Urothelium cell line (cell line): ENCODE measurements at regions not wholly inside any gene's neighbourhood (a gene's known extent, or its start where the extent isn't known, plus 50 kb on each side); places are given as distances from the start of the nearest gene placed in this dataset.
A peak's percentile ranks its signal among the peaks of the same experiment; 100 is the strongest.

ENCODE experiments used
- DNase-seq: peaks from one replicate; pipeline ENCODE4 v3.0.0; 2011; ENCODE audit warnings: low spot score, mixed read lengths
- FAIRE-seq: peaks from 2 replicates; lab custom pipeline; 2011; peaks lifted over from hg19 to GRCh38; lab: Jason Lieb, UNC

DNA sequence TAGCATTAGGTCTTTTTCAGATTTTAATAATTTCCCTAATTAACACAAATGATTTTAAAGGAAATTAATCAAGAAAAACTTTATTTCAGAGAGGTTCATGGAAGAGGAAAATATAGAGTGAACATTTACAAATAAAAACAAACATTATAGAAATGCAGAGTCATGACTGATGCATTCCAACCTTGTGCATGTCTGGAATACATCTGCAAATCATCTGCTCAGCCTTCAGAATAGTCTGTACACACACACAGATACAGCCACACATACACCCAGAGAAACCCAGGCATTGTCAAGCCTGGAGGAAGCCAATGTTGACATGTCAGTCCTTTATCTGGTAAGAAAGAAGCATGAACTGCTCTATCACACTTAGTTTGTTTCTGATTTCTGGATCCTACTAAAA is 61.3 kb upstream of the NFKB1 start:
- FAIRE-seq (no peak), DNase-seq (peak; percentile 20)

GRCh38 chr4:102440498-102440897 is 60.7 kb upstream of the NFKB1 start:
- FAIRE-seq (no peak), DNase-seq (no peak)

- DNase-seq: no peak
These were observed 58.9 kb upstream of the NFKB1 start for GRCh38 chr4:102441978-102442911.

GRCh38 chr4:102444752-102445151 is 56.4 kb upstream of the NFKB1 start:
- FAIRE-seq (no peak), DNase-seq (no peak)

More at GRCh38 chr4:102441978-102442911, 58.9 kb upstream of the NFKB1 start:
- no peak for FAIRE-seq

- FAIRE-seq (no peak), DNase-seq (no peak)
These were observed 55.9 kb upstream of the NFKB1 start for GRCh38 chr4:102445213-102445612.

- FAIRE-seq (no peak), DNase-seq (no peak)
These were observed 53.7 kb upstream of the NFKB1 start for GRCh38 chr4:102447413-102447812.

DNA sequence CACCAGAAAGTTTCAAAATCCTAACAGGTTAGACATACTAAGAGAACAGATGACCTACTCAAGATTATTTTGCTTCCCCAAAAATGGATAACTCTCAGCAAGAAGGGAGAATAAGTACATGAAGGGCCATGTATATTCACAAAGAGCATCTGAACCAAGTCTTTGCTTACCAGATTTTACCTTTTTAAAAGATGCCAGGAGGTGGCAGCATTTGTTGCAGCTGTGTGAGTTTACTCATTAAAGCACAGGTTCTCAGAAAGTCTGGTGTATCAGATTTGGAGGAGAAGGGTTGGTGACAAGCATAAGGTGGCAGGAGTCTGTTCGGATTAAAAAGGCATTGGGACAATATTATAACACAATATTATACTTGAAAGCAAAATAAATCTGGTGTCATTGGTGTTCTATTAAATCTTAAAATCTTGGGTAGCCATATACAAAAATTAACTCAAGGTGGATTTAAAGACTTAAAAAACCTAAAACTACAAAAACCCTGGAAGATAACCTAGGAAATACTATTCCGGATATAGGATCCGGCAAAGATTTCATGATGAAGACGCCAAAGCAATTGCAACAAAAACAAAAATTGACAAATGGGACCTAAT is 51.3 kb upstream of the NFKB1 start:
- peak; percentile 39 for DNase-seq
- no peak for FAIRE-seq

DNA sequence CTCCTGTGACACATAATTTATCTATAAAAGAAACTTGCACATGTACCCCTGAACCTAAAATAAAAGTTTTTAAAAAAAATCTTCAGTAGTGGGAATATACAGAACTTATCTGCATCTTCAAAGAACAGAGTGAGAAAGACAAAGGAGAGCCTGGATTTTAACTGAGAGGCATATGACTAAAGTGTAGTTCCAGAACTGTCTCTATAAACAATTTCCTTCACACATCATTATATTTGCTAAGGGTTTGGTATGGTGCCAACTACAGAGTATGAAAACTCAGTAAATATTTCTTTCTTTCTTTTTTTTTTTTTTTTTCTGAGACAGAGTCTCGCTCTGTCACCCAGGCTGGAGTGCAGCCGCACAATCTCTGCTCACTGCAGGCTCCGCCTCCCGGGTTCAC is 49.9 kb upstream of the NFKB1 start:
- FAIRE-seq: no peak
- no peak for DNase-seq
